ENCODE measurements at regions not wholly inside any gene's neighbourhood (a gene's known extent, or its start where the extent isn't known, plus 50 kb on each side); places are given as distances from the start of the nearest gene placed in this dataset.
"Not testable (repeated sequence)": the region's sequence is repeated elsewhere in the genome, so short reads cannot be mapped to it uniquely, and the experiment has no call there.

DNA sequence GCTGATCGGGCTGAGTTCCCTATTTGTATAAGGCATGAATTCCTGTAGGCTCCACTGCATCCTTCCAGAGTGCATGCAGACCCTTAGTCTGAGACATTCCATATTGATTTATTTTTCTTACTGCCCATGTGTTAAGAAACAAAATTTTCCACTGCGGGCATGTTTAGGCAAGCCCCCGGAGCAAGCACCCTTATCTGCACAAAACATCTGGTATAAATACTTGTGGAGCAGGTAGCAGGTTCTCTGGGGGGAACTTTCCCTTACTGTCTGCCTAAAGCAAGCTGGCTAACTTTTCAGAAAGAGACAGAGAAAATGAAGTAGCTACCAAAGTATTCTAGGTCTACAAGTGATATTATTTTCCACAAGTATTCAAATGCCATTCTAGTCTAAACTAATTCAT lies 1338.5 kb upstream of the PCDH10 start:
- DNase-seq (ENCODE audit: low read depth) = not testable (repeated sequence)
